Liver (tissue), 8 donors: ENCODE measurements at regions not wholly inside any gene's neighbourhood (a gene's known extent, or its start where the extent isn't known, plus 50 kb on each side); places are given as distances from the start of the nearest gene placed in this dataset.

Experiments used
- DNase-seq: peaks from one replicate; pipeline ENCODE4 v3.0.0-alpha.2; 2017; ENCODE audit warnings: low spot score
- H3K27ac ChIP-seq, 2 donors: one replicate each; pipeline ENCODE4 v1.7.0; 2013; ENCODE audit warnings: inconsistent platforms in 2 of 2, low read length in 2 of 2, control low read depth in 1 of 2, low read depth in 1 of 2, mild to moderate bottlenecking in 1 of 2
- H3K27me3 ChIP-seq, 4 donors: one replicate each; pipeline versions ENCODE4 v1.6.1 to v1.7.0; 2013; ENCODE audit warnings: low read length in 3 of 4, inconsistent platforms in 1 of 4, mild to moderate bottlenecking in 1 of 4, moderate library complexity in 1 of 4; ENCODE audit not compliant: control insufficient read depth in 4 of 4, insufficient read depth in 4 of 4
- H3K36me3 ChIP-seq, 4 donors: one replicate each; pipeline versions ENCODE4 v1.6.1 to v1.7.0; 2013; ENCODE audit warnings: low read length in 3 of 4, mild to moderate bottlenecking in 3 of 4, low read depth in 1 of 4, moderate library complexity in 1 of 4; ENCODE audit not compliant: control insufficient read depth in 4 of 4, insufficient read depth in 3 of 4
- H3K4me1 ChIP-seq, 4 donors: one replicate each; pipeline versions ENCODE4 v1.6.1 to v1.7.0; 2013; ENCODE audit warnings: low read length in 3 of 4, mild to moderate bottlenecking in 3 of 4, moderate library complexity in 1 of 4; ENCODE audit not compliant: control insufficient read depth in 4 of 4, insufficient read depth in 4 of 4
- H3K4me3 ChIP-seq, 3 donors: one replicate each; pipeline versions ENCODE4 v1.6.1 to v1.7.0; 2013; ENCODE audit warnings: low read length in 3 of 3, control low read depth in 1 of 3, low read depth in 1 of 3, mild to moderate bottlenecking in 1 of 3
- H3K9ac ChIP-seq, 2 donors: one replicate each; pipeline ENCODE4 v1.7.0; 2013; ENCODE audit warnings: low read length in 2 of 2, mild to moderate bottlenecking in 2 of 2, moderate library complexity in 2 of 2, control low read depth in 1 of 2, low read depth in 1 of 2
- H3K9me3 ChIP-seq, 4 donors: one replicate each; pipeline versions ENCODE4 v1.6.1 to v1.7.0; 2013; ENCODE audit warnings: low read length in 3 of 4; ENCODE audit not compliant: control insufficient read depth in 4 of 4
- EGR1 ChIP-seq, 2 donors: IDR thresholded peaks; 2 replicates each; pipeline ENCODE4 v1.6.1; 2016 to 2018; ENCODE audit warnings: antibody characterized with exemption in 2 of 2, low read depth in 2 of 2
- FOXA1 ChIP-seq: IDR thresholded peaks from 2 replicates; pipeline ENCODE4 v1.6.1; 2016; ENCODE audit warnings: antibody characterized with exemption
- FOXA2 ChIP-seq: IDR thresholded peaks from 2 replicates; pipeline ENCODE4 v1.6.1; 2016; ENCODE audit warnings: antibody characterized with exemption
- GABPA ChIP-seq, 2 donors: IDR thresholded peaks in 1 of 2; conservative IDR thresholded peaks in 1 of 2; 2 replicates each; pipeline ENCODE4 v1.6.1; 2016; ENCODE audit warnings: antibody characterized with exemption in 2 of 2, mild to moderate bottlenecking in 1 of 2, moderate library complexity in 1 of 2
- HNF4A ChIP-seq, 2 donors: conservative IDR thresholded peaks; 2 replicates each; pipeline ENCODE4 v1.6.1; 2016; ENCODE audit warnings: antibody characterized with exemption in 2 of 2, mild to moderate bottlenecking in 2 of 2
- HNF4G ChIP-seq: IDR thresholded peaks from 2 replicates; pipeline ENCODE4 v1.6.1; 2016; ENCODE audit warnings: antibody characterized with exemption
- JUND ChIP-seq, 2 donors: IDR thresholded peaks; 2 replicates each; pipeline ENCODE4 v1.6.1; 2016; ENCODE audit warnings: antibody characterized with exemption in 2 of 2
- NR2F2 ChIP-seq: IDR thresholded peaks from 2 replicates; pipeline ENCODE4 v1.6.1; 2016; ENCODE audit warnings: antibody characterized with exemption
- RAD21 ChIP-seq, 2 donors: IDR thresholded peaks; 2 replicates each; pipeline ENCODE4 v1.6.1; 2016; ENCODE audit warnings: antibody characterized with exemption in 2 of 2, mild to moderate bottlenecking in 2 of 2
- RXRA ChIP-seq, 2 donors: IDR thresholded peaks; 2 replicates each; pipeline ENCODE4 v1.6.1; 2017 to 2018; ENCODE audit warnings: antibody characterized with exemption in 2 of 2, mild to moderate bottlenecking in 1 of 2
- SP1 ChIP-seq: IDR thresholded peaks from 2 replicates; pipeline ENCODE4 v1.6.1; 2018; ENCODE audit warnings: antibody characterized with exemption, mild to moderate bottlenecking
- TAF1 ChIP-seq: conservative IDR thresholded peaks from 2 replicates; pipeline ENCODE4 v1.6.1; 2016; ENCODE audit warnings: antibody characterized with exemption, mild to moderate bottlenecking
- YY1 ChIP-seq: IDR thresholded peaks from 2 replicates; pipeline ENCODE4 v1.6.1; 2016; ENCODE audit warnings: antibody characterized with exemption, mild to moderate bottlenecking
- WGBS: extraction: QIAGEN DNeasy Blood & Tissue Kit; methylation state at CpG from one replicate; pipeline ENCODE4 v1.1.7; 2013; 5-methylcytosine and 5-hydroxymethylcytosine counted together
- TF ChIP-seq, protein P1 (sequence below): IDR thresholded peaks from 2 replicates; pipeline ENCODE4 v1.6.1; 2016; ENCODE audit warnings: antibody characterized with exemption
- TF ChIP-seq, protein P2 (sequence below): IDR thresholded peaks from 2 replicates; pipeline ENCODE4 v1.6.1; 2016; ENCODE audit warnings: antibody characterized with exemption
- TF ChIP-seq, protein P3 (sequence below): IDR thresholded peaks from 2 replicates; pipeline ENCODE4 v1.6.1; 2016; ENCODE audit warnings: antibody characterized with exemption, mild to moderate bottlenecking
- TF ChIP-seq, protein P4 (sequence below): fragments of 150-350 bp; IDR thresholded peaks from 2 replicates; pipeline ENCODE4 v1.5.1; 2017; ENCODE audit warnings: improper control_type of control experiment, low read depth, low read length; ENCODE audit not compliant: missing input control
- donor health status: healthy.
- donor health status: healthy.
- donor health status: healthy.
- donor health status: healthy.
- donor health status: healthy.

DNA sequence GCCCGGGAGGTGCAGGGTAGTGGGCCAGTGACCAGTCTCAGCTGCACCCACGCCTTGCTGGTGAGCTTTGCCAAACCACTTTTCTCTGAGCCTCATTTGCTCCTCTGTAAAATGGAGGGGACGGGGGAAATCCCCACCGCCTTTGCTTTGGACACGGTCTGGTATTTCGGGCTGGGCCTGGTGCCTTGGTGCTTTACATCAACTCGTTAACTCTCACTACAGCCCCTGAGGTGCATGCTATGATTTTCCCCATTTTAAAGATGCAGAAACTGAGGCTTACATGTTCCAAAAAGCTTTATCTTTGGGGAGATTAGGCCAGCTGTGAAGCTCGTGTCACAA, 116.1 kb upstream of the RUNX3 start:
- 85% methylated on average over 8 of the region's 8 CpGs for WGBS
- H3K27me3 ChIP-seq, result no peaks in the 10 kb centered on the region
- no peak overlapping the region for H3K9ac ChIP-seq
- no peaks in the 10 kb centered on the region for H3K9me3 ChIP-seq
- H3K4me3 ChIP-seq, result no peak overlapping the region
- no peak overlapping the region for H3K27ac ChIP-seq
- no peak for DNase-seq
- no peak for TF ChIP-seq TAF1
- TF ChIP-seq HNF4G, result no peak
- TF ChIP-seq, protein P1, sequence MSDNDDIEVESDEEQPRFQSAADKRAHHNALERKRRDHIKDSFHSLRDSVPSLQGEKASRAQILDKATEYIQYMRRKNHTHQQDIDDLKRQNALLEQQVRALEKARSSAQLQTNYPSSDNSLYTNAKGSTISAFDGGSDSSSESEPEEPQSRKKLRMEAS, result no peak
- TF ChIP-seq YY1, result no peak
- no peak for TF ChIP-seq JUND (IDR thresholded peaks at IDR 0.05)
- no peak for TF ChIP-seq NR2F2
- no peak for TF ChIP-seq FOXA2
- TF ChIP-seq, protein P2, sequence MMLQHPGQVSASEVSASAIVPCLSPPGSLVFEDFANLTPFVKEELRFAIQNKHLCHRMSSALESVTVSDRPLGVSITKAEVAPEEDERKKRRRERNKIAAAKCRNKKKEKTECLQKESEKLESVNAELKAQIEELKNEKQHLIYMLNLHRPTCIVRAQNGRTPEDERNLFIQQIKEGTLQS, result no peak
- TF ChIP-seq FOXA1, result no peak
- no peak for TF ChIP-seq SP1
- TF ChIP-seq, protein P3, sequence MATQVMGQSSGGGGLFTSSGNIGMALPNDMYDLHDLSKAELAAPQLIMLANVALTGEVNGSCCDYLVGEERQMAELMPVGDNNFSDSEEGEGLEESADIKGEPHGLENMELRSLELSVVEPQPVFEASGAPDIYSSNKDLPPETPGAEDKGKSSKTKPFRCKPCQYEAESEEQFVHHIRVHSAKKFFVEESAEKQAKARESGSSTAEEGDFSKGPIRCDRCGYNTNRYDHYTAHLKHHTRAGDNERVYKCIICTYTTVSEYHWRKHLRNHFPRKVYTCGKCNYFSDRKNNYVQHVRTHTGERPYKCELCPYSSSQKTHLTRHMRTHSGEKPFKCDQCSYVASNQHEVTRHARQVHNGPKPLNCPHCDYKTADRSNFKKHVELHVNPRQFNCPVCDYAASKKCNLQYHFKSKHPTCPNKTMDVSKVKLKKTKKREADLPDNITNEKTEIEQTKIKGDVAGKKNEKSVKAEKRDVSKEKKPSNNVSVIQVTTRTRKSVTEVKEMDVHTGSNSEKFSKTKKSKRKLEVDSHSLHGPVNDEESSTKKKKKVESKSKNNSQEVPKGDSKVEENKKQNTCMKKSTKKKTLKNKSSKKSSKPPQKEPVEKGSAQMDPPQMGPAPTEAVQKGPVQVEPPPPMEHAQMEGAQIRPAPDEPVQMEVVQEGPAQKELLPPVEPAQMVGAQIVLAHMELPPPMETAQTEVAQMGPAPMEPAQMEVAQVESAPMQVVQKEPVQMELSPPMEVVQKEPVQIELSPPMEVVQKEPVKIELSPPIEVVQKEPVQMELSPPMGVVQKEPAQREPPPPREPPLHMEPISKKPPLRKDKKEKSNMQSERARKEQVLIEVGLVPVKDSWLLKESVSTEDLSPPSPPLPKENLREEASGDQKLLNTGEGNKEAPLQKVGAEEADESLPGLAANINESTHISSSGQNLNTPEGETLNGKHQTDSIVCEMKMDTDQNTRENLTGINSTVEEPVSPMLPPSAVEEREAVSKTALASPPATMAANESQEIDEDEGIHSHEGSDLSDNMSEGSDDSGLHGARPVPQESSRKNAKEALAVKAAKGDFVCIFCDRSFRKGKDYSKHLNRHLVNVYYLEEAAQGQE, result no peak
- TF ChIP-seq GABPA (IDR thresholded peaks at IDR 0.05 in 1 of 2, conservative IDR thresholded peaks at IDR 0.05 in 1 of 2), result no peak
- no peak for TF ChIP-seq RAD21 (IDR thresholded peaks at IDR 0.05)
- no peak for TF ChIP-seq RXRA (IDR thresholded peaks at IDR 0.05)
- no peak for TF ChIP-seq HNF4A (conservative IDR thresholded peaks at IDR 0.05)
- TF ChIP-seq, protein P4, sequence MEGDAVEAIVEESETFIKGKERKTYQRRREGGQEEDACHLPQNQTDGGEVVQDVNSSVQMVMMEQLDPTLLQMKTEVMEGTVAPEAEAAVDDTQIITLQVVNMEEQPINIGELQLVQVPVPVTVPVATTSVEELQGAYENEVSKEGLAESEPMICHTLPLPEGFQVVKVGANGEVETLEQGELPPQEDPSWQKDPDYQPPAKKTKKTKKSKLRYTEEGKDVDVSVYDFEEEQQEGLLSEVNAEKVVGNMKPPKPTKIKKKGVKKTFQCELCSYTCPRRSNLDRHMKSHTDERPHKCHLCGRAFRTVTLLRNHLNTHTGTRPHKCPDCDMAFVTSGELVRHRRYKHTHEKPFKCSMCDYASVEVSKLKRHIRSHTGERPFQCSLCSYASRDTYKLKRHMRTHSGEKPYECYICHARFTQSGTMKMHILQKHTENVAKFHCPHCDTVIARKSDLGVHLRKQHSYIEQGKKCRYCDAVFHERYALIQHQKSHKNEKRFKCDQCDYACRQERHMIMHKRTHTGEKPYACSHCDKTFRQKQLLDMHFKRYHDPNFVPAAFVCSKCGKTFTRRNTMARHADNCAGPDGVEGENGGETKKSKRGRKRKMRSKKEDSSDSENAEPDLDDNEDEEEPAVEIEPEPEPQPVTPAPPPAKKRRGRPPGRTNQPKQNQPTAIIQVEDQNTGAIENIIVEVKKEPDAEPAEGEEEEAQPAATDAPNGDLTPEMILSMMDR, result no peak
- TF ChIP-seq EGR1 (IDR thresholded peaks at IDR 0.05; ENCODE audit: low read depth in 2 of 2), result no peak
- H3K36me3 ChIP-seq, result no peaks in the 10 kb centered on the region
- H3K4me1 ChIP-seq, result no peaks in the 10 kb centered on the region

DNA sequence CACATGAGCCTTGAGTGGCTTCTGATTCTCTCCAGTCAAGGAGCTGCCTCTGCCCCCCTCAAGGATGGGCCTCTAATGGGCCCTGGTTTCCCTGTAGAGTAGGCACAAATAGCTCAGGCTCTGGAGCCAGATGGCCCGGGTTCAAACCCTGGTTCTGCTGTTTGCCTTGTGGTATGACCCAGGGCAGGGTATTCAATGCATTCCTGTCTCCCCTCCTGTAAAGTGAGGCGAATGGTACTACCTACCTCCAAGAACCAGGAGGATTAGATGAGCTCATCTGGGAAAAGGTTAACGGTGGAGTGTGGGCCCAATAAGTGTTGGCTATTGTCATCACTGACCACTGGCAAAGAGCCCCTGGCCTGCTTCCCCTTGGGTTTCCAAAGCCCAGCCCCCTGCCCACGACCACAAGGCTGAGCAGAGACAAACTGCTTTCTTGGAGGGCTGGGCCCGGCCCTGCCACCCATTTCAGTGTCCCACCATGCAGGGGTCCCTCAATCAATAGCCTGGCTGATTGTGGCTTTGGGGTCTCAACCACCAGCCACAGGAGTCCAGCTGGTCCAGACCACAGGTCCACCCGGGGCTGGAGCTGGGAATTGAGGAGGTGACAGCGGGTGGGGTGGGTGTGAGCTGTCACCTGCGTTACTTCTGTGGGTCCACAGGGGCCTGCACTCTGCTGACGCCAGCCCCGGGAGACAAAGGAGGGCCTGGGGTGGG, 115.6 kb upstream of the RUNX3 start:
- H3K27me3 ChIP-seq, result no peaks in the 10 kb centered on the region
- H3K4me1 ChIP-seq, result no peaks in the 10 kb centered on the region
- 91% methylated on average over 10 of the region's 10 CpGs for WGBS
- TF ChIP-seq NR2F2 (no peak), JUND (IDR thresholded peaks at IDR 0.05) (no peak), FOXA1 (no peak), HNF4A (conservative IDR thresholded peaks at IDR 0.05) (no peak), YY1 (no peak), HNF4G (no peak), EGR1 (IDR thresholded peaks at IDR 0.05; ENCODE audit: low read depth in 2 of 2) (no peak)
- TF ChIP-seq, protein P2, result no peak
- no peaks in the 10 kb centered on the region for H3K36me3 ChIP-seq
- DNase-seq, result no peak
- H3K4me3 ChIP-seq, result no peak overlapping the region
- no peak overlapping the region for H3K9ac ChIP-seq
- no peaks in the 10 kb centered on the region for H3K9me3 ChIP-seq
- H3K27ac ChIP-seq, result no peak overlapping the region
